Natural killer cell (primary cell): ENCODE measurements at regions not wholly inside any gene's neighbourhood (a gene's known extent, or its start where the extent isn't known, plus 50 kb on each side); places are given as distances from the start of the nearest gene placed in this dataset.
"Not testable (repeated sequence)": the region's sequence is repeated elsewhere in the genome, so short reads cannot be mapped to it uniquely, and the experiment has no call there.

Experiments
- ATAC-seq, 3 donors: fragments of 150-1000 bp in 2 of 3; fragments of 200-7000 bp in 1 of 3; cut with Tn5 transposase; 1 replicate in 1 of 3; 2 replicates in 2 of 3; pipeline ENCODE4 v1.10.0; 2021; ENCODE audit warnings: mild to moderate bottlenecking in 2 of 3, moderate library complexity in 2 of 3
- DNase-seq, 2 donors: peaks; one replicate each; pipeline versions ENCODE4 v3.0.0 to v3.0.0-alpha.2; 2013 to 2021; ENCODE audit warnings: mixed read lengths in 1 of 2
- H3K27ac ChIP-seq: one replicate; pipeline ENCODE4 v1.5.1; 2013; ENCODE audit warnings: mild to moderate bottlenecking, low read length
- H3K27me3 ChIP-seq: one replicate; pipeline ENCODE4 v1.6.1; 2013; ENCODE audit warnings: low read length; ENCODE audit not compliant: control insufficient read depth, insufficient read depth
- H3K36me3 ChIP-seq: one replicate; pipeline ENCODE4 v1.6.1; 2013; ENCODE audit warnings: low read length; ENCODE audit not compliant: control insufficient read depth, insufficient read depth
- H3K4me1 ChIP-seq: one replicate; pipeline ENCODE4 v1.6.1; 2013; ENCODE audit warnings: low read length; ENCODE audit not compliant: control insufficient read depth, insufficient read depth
- H3K4me3 ChIP-seq: one replicate; pipeline ENCODE4 v1.5.1; 2013; ENCODE audit warnings: low read length
- H3K9me3 ChIP-seq: one replicate; pipeline ENCODE4 v1.6.1; 2013; ENCODE audit warnings: low read length; ENCODE audit not compliant: control insufficient read depth, insufficient read depth
- H3K27ac Mint-ChIP-seq, 2 donors: one replicate each; pipeline ENCODE4 v1.8.0; 2022; ENCODE audit warnings: mild to moderate bottlenecking in 2 of 2, mixed read lengths in 2 of 2, moderate library complexity in 1 of 2
- H3K27me3 Mint-ChIP-seq, 2 donors: one replicate each; pipeline ENCODE4 v1.8.0; 2022; ENCODE audit warnings: low read depth in 2 of 2, mixed read lengths in 2 of 2
- H3K36me3 Mint-ChIP-seq: one replicate; pipeline ENCODE4 v1.8.0; 2022; ENCODE audit warnings: mixed read lengths
- H3K4me1 Mint-ChIP-seq, 2 donors: one replicate each; pipeline ENCODE4 v1.8.0; 2022; ENCODE audit warnings: mixed read lengths in 2 of 2
- H3K4me3 Mint-ChIP-seq: one replicate; pipeline ENCODE4 v1.8.0; 2022; ENCODE audit warnings: mild to moderate bottlenecking, moderate library complexity, mixed read lengths
- H3K9me3 Mint-ChIP-seq, 2 donors: one replicate each; pipeline ENCODE4 v1.8.0; 2022; ENCODE audit warnings: mixed read lengths in 2 of 2
- CTCF ChIP-seq: fragments of 200-600 bp; IDR thresholded peaks from one replicate; pipeline ENCODE4 v1.8.0; 2022; ENCODE audit warnings: antibody characterized with exemption
- WGBS: methylation state at CpG from one replicate; pipeline ENCODE4 v1.1.7; 2013; ENCODE audit warnings: missing lambda C conversion rate; ENCODE audit not compliant: insufficient coverage; 5-methylcytosine and 5-hydroxymethylcytosine counted together
- intact Hi-C: fragments of 100-400 bp; cut with micrococcal nuclease; formaldehyde crosslinking; loops from one replicate; pipeline ENCODE4 v1.14.2; 2022

DNA sequence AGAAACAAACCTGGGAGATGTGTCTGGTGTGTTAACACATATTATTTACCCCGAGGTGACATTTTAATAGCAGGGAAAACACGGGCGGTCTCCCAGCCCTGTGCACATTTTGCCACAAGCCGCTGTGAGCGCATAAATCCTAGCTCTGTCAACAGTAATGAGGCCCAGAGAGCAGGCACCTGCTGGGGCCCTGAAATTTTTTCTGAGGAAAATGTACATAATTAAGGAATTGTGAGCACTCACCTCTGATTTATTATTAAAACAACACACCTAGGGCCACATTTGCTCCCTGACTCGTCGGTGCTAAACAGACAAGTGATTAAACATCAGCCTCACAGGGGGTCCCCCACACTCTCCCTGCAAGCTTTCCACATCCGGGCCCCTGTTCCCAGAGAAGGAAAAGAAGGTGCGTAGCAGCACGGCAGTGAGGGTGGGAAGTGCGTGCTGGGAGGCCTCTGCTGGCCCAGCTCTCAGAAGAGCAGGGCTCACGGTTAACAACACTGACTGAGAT is 616.3 kb downstream of the UQCRFS1 start:
- no peak overlapping the region for H3K4me3 Mint-ChIP-seq
- H3K27ac Mint-ChIP-seq = no peak overlapping the region
- DNase-seq (no peak), ATAC-seq (no peak)
- Histone ChIP-seq H3K4me3 (no peak overlapping the region), H3K36me3 (no peaks in the 10 kb centered on the region), H3K27me3 (no peaks in the 10 kb centered on the region), H3K4me1 (no peaks in the 10 kb centered on the region), H3K27ac (no peak overlapping the region), H3K9me3 (no peaks in the 10 kb centered on the region)
- H3K36me3 Mint-ChIP-seq = no peaks in the 10 kb centered on the region
- no peaks in the 10 kb centered on the region for H3K27me3 Mint-ChIP-seq
- peaks cover 14 to 16% of the 10 kb centered on the region in 2 donors for H3K4me1 Mint-ChIP-seq
- intact Hi-C loops = no loop called here
- no peak for TF ChIP-seq CTCF
- H3K9me3 Mint-ChIP-seq = no peaks in the 10 kb centered on the region
- WGBS = 88% methylated on average over 12 of the region's 12 CpGs

DNA sequence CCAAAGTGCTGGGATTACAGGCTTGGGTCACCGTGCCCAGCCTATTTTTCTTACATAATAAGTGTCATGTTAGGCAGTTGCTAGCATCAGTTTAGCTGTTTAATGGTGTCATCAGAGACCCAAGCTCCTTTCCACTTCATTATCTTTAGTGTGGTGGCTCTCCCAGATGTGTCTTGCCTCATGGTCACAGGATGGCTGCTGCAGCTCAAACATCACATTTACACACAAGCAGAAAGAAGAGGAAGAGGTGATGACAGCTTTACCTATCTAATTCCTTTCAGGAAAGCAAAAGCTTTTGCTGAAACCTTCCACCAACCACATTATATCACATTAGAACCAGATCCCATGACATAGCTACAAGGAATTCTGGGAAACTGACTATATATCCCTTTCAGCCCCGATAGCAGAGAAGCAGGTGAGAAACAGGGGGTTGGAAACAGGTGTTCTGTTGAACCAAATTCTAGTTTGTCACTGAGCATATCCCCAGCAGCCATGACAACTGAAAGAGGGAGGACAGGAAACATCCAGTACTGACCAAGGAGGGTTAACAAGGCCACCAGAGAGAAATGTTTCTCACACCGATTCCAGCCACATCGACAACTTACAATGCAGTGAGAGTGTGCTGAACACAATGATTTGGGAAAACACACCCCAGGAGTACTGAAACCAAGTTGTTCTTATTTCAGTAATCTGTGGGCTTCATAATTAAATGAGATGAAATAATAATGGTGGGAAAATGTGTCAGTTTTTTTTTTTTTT is 617.0 kb downstream of the UQCRFS1 start:
- Histone ChIP-seq H3K36me3 (no peaks in the 10 kb centered on the region), H3K27ac (no peak overlapping the region), H3K27me3 (no peaks in the 10 kb centered on the region), H3K4me3 (no peak overlapping the region), H3K9me3 (no peaks in the 10 kb centered on the region), H3K4me1 (no peaks in the 10 kb centered on the region)
- peaks cover 13 to 16% of the 10 kb centered on the region in 2 donors for H3K4me1 Mint-ChIP-seq
- H3K27me3 Mint-ChIP-seq = no peaks in the 10 kb centered on the region
- TF ChIP-seq CTCF = no peak
- intact Hi-C loops = no loop called here
- H3K4me3 Mint-ChIP-seq = no peak overlapping the region
- no peak for DNase-seq
- ATAC-seq = no peak
- no peaks in the 10 kb centered on the region for H3K36me3 Mint-ChIP-seq
- WGBS = 96% methylated on average over 4 of the region's 4 CpGs
- no peak overlapping the region for H3K27ac Mint-ChIP-seq
- no peaks in the 10 kb centered on the region for H3K9me3 Mint-ChIP-seq

- H3K27ac ChIP-seq = no peak overlapping the region
- TF ChIP-seq CTCF = no peak
- no peaks in the 10 kb centered on the region for H3K36me3 Mint-ChIP-seq
- DNase-seq (no peak), ATAC-seq (no peak)
- intact Hi-C loops = no loop called here
- no peaks in the 10 kb centered on the region for H3K27me3 ChIP-seq
- peaks cover 13 to 16% of the 10 kb centered on the region in 2 donors for H3K4me1 Mint-ChIP-seq
- H3K4me1 ChIP-seq = no peaks in the 10 kb centered on the region
- H3K27ac Mint-ChIP-seq = no peak overlapping the region
- no peaks in the 10 kb centered on the region for H3K36me3 ChIP-seq
- 90% methylated on average over 2 of the region's 2 CpGs for WGBS
- no peak overlapping the region for H3K4me3 ChIP-seq
- no peaks in the 10 kb centered on the region for H3K9me3 ChIP-seq
- H3K27me3 Mint-ChIP-seq = no peaks in the 10 kb centered on the region
- no peak overlapping the region for H3K4me3 Mint-ChIP-seq
- H3K9me3 Mint-ChIP-seq = no peaks in the 10 kb centered on the region
These were observed 618.2 kb downstream of the UQCRFS1 start for GRCh38 chr19:28594737-28595136.

- H3K27me3 ChIP-seq, H3K36me3 Mint-ChIP-seq, H3K9me3 Mint-ChIP-seq, H3K4me1 ChIP-seq, H3K27ac ChIP-seq, H3K9me3 ChIP-seq, H3K4me3 Mint-ChIP-seq, H3K36me3 ChIP-seq, ATAC-seq, H3K27ac Mint-ChIP-seq, DNase-seq, H3K27me3 Mint-ChIP-seq, intact Hi-C loops, H3K4me3 ChIP-seq: not testable (repeated sequence)
- 42% methylated on average over 11 of the region's 11 CpGs for WGBS
- H3K4me1 Mint-ChIP-seq = peaks cover 7 to 13% of the 10 kb centered on the region in 2 donors
These were observed 623.0 kb downstream of the UQCRFS1 start for GRCh38 chr19:28589991-28590411.
